HG03159 (cell line): ENCODE measurements at regions not wholly inside any gene's neighbourhood (a gene's known extent, or its start where the extent isn't known, plus 50 kb on each side); places are given as distances from the start of the nearest gene placed in this dataset.
"Not testable (repeated sequence)": the region's sequence is repeated elsewhere in the genome, so short reads cannot be mapped to it uniquely, and the experiment has no call there.

Experiments
- ATAC-seq: cut with Tn5 transposase; IDR thresholded peaks from one replicate; pipeline ENCODE4 v1.9.1; 2021; ENCODE audit warnings: mild to moderate bottlenecking, moderate library complexity; ENCODE audit not compliant: unreplicated experiment

DNA sequence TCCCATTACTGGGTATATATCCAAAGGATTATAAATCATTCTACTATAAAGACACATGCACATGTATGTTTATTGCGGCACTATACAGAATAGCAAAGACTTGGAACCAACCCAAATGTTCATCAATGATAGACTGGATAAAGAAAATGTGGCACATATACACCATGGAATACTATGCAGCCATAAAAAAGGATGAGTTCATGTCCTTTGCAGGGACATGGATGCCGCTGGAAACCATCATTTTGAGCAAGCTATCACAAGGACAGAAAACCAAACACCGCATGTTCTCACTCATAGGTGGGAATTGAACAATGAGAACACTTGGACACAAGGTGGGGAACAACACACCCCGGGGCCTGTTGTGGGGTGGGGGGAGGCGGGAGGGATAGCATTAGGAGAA lies 57.0 kb upstream of the NEUROD1 start:
- not testable (repeated sequence) for ATAC-seq

DNA sequence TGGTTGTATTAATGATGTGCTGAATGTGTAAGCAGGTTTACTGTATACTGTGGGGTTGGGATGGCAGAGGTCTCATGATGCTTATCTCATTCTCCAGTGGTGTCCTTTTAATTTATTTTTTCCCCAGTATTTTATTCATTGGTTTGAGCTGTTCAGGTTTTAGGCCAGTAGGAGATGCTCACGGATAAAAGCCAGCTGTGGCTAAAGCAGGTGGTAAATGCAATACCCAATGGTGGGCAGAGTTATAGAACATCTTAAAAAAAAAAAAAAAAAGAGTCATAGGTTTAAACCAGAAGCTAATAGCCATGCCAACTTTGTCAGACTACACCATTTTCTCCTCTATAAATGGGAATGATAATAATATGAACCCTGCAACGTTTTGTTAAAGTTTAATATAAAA lies 57.8 kb upstream of the NEUROD1 start:
- ATAC-seq = no peak

GRCh38 chr2:181738563-181738962 lies 58.2 kb upstream of the NEUROD1 start:
- no peak for ATAC-seq

DNA sequence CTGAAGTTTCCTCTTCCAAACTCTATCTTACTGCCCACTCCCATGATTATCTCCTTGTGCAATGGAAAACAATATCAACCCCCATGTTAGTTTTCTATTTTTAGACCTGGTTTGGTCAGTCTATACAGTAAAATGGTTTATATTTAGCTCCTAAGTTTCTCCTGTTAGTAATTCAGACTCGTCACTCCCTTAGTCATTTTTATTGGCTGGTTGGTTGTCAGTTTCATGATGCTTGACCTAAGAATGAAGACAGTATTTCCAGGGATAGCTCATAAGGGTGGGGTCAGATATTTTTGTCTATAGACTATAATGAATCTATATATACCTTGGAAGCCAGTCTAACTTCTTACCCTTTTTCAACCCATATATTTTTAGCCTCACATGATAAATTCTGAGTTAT lies 61.4 kb upstream of the NEUROD1 start:
- ATAC-seq = no peak

GRCh38 chr2:181742361-181742760 lies 62.0 kb upstream of the NEUROD1 start:
- no peak for ATAC-seq

GRCh38 chr2:181742922-181743722 lies 62.8 kb upstream of the NEUROD1 start:
- peak; percentile 60 for ATAC-seq

GRCh38 chr2:181743723-181744031 lies 63.4 kb upstream of the NEUROD1 start:
- ATAC-seq = no peak

GRCh38 chr2:181745796-181746540 lies 65.7 kb upstream of the NEUROD1 start:
- ATAC-seq = no peak

- no peak for ATAC-seq
Observed at GRCh38 chr2:181746844-181747243, 66.5 kb upstream of the NEUROD1 start.

- no peak for ATAC-seq
Observed at GRCh38 chr2:181750305-181750704, 70.0 kb upstream of the NEUROD1 start.

- ATAC-seq = no peak
Observed at GRCh38 chr2:181751266-181752030, 71.1 kb upstream of the NEUROD1 start.

DNA sequence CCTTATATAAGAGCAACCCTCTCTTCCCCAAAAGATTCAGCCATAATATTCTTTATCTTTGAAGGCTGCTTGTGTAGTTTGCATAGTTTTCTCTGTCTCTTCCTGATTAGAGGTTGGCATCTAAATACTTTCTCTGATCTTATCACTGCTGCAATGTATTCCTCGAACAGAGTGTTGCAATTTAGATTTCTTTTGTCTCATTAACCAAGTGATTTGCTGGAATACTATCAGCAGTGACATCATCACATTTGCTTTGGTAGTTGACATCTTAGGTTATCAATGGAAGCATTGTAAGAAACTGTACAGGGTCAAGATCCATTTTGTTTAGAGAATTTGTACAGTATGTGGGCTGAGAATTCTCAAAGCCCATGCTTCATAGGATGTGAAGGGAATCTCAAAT lies 72.0 kb upstream of the NEUROD1 start:
- no peak for ATAC-seq

- no peak for ATAC-seq
Observed at GRCh38 chr2:181753686-181754085, 73.4 kb upstream of the NEUROD1 start.

- ATAC-seq = no peak
Observed at GRCh38 chr2:181754105-181754504, 73.8 kb upstream of the NEUROD1 start.

DNA sequence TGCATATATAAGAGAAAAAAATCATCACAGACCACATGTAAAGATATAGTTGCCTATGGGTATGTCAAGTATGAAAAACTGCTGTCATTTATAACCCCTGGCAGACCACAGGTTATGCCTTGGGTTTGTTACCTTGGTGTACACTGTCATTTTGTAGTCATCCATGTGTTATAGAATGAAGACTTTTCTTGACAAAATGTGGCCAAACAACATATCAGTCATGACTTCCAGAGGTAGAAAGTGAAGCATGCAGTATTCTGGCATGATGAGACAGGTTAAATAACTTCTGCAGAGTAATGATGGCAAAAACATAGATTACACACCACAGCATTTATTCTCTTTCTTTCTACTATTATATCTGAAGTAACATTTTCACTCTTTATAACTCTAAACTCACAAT lies 74.9 kb upstream of the NEUROD1 start:
- no peak for ATAC-seq

DNA sequence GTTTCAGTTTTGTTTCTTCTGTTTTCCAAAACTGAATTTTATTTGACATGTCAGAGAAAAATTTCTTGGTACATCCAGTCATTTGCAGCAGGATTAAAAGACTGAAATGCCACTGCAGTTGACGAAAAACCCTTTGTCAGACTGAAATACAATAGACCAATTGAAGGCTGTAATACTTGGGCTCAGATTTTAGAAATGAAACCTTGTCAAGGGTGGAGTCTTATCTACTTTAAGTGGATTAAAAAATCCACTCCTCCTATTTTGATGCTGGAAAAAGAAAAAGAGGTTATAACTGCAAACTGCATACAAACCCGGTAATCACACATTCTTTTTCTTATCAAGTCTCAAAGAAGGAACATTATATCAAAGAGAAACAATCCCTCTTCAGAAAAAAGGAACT lies 80.2 kb upstream of the NEUROD1 start:
- no peak for ATAC-seq

DNA sequence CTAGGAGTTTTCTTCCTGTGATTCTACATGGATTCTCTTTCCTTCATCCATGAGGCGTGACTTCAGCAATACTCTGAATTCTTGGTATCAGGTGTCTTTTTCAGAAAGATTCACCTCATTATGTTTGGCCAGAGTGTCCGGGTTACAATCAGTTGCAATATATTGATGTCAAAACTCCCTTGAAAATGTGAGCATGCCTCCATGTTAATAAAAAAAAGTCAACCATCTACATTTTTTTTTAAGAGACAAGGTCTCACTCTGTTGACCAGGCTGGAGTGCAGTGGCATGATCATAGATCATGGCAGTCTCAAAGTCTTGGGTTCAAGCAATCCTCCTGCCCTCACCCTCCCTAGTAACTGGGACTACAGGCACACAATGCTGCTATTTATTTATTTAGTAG lies 80.9 kb upstream of the NEUROD1 start:
- no peak for ATAC-seq

- ATAC-seq = no peak
Observed at GRCh38 chr2:181762000-181762399, 81.7 kb upstream of the NEUROD1 start.

DNA sequence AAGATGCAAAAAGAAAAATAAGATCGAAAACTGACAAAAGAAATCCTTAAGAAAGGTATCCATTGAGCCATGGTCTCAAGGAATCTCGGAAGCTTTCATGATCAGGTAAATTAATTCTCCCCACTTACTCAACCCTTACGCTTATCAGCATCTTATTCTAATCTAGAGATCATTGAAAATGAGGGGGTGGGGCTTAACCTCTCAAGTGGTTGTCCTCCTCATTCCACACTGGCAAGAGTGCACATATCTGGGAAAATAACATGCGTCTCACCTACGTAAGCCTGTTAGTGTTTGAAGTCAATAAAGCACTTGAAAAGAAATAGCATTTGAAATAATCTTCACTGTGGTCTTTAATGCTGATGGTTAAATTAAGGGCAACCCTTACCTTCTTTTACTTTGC lies 82.5 kb upstream of the NEUROD1 start:
- no peak for ATAC-seq

GRCh38 chr2:181763423-181763822 lies 83.1 kb upstream of the NEUROD1 start:
- no peak for ATAC-seq

GRCh38 chr2:181764095-181764963 lies 84.0 kb upstream of the NEUROD1 start:
- ATAC-seq = no peak
